ENCODE measurements at regions not wholly inside any gene's neighbourhood (a gene's known extent, or its start where the extent isn't known, plus 50 kb on each side); places are given as distances from the start of the nearest gene placed in this dataset.

- in situ Hi-C loops (cut with HindIII; ENCODE audit: extremely low pct_ligation_motif_present, low pct_unique_long_range_greater_than_20kb), result no loop called here
- H3K4me2 ChIP-seq (ENCODE audit: low read depth, low read length), result no peak overlapping the region
- ATAC-seq (no peak), FAIRE-seq (no peak), DNase-seq (ENCODE audit: low spot score) (no peak)
- no peak overlapping the region for H3K4me3 ChIP-seq (replicated peaks in 1 of 3; ENCODE audit: insufficient read depth in 1 of 3, low read depth in 2 of 3, low read length in 3 of 3)
- WGBS (ENCODE audit: low lambda C conversion rate), result 5% methylated on average over 5 of the region's 5 CpGs
- H3K9me3 ChIP-seq (ENCODE audit: low read length), result no peaks in the 10 kb centered on the region
- H3K9ac ChIP-seq (ENCODE audit: insufficient read depth, low read depth, low read length), result no peak overlapping the region
- CTCF ChIA-PET (ENCODE audit: low intra/inter-chr PET ratio, low total read pairs), result no interaction called here
- no peaks in the 10 kb centered on the region for H3K4me1 ChIP-seq (ENCODE audit: insufficient read depth, low read length)
- intact Hi-C loops (cut with micrococcal nuclease; ENCODE audit: unreplicated experiment), result no loop called here
- no TSS peak for BruUV-seq (replicated peaks)
- POLR2A ChIA-PET, result no interaction called here
- H2AFZ ChIP-seq (ENCODE audit: low read length), result no peak overlapping the region
- no peak overlapping the region for H3K27ac ChIP-seq (ENCODE audit: extremely low read length, insufficient read depth, low read length)
- no peaks in the 10 kb centered on the region for H4K20me1 ChIP-seq (ENCODE audit: insufficient read depth, low read length)
- H3K79me2 ChIP-seq (ENCODE audit: insufficient read depth, low read length), result no peaks in the 10 kb centered on the region
- no peaks in the 10 kb centered on the region; a peak in 1 of 5 replicates for H3K27me3 ChIP-seq (ENCODE audit: control insufficient read depth in 1 of 2, insufficient read depth in 2 of 2, low read length in 2 of 2)
- no peaks in the 10 kb centered on the region for H3K36me3 ChIP-seq (replicated peaks in 1 of 2; ENCODE audit: control insufficient read depth in 1 of 2, insufficient read depth in 2 of 2, low read length in 2 of 2)
- TF ChIP-seq RFXAP (CRISPR knock-in tag; IDR thresholded peaks at IDR 0.05; ENCODE audit: borderline replicate concordance) (no peak), RAD51 (IDR thresholded peaks at IDR 0.05; ENCODE audit: borderline replicate concordance) (no peak), ZNF678 (CRISPR knock-in tag; IDR thresholded peaks at IDR 0.05) (no peak), ZNF550 (CRISPR knock-in tag; IDR thresholded peaks at IDR 0.05; ENCODE audit: borderline replicate concordance) (no peak), JDP2 (CRISPR knock-in tag; IDR thresholded peaks at IDR 0.05; ENCODE audit: borderline replicate concordance) (no peak), KIAA2018 (CRISPR knock-in tag; IDR thresholded peaks at IDR 0.05; ENCODE audit: borderline replicate concordance) (no peak), CTCF (CRISPR knock-in tag; IDR thresholded peaks at IDR 0.05) (no peak), ISX (CRISPR knock-in tag; conservative IDR thresholded peaks at IDR 0.05) (no peak), SNAI1 (CRISPR knock-in tag; IDR thresholded peaks at IDR 0.05; ENCODE audit: borderline replicate concordance) (no peak), KLF12 (CRISPR knock-in tag; IDR thresholded peaks at IDR 0.05; ENCODE audit: borderline replicate concordance) (no peak), PAXIP1 (CRISPR knock-in tag; conservative IDR thresholded peaks at IDR 0.05) (no peak), ZBTB7A (CRISPR knock-in tag; IDR thresholded peaks at IDR 0.05) (no peak), ZNF644 (CRISPR knock-in tag; IDR thresholded peaks at IDR 0.05; ENCODE audit: low read depth) (no peak)
Observed at GRCh38 chr6:101116337-101116736, 235.2 kb upstream of the ASCC3 start.
